SU-DHL-6 (cell line): ENCODE measurements at regions not wholly inside any gene's neighbourhood (a gene's known extent, or its start where the extent isn't known, plus 50 kb on each side); places are given as distances from the start of the nearest gene placed in this dataset.

Experiments used
- H2AFZ ChIP-seq: fragments of 200-600 bp; sonication (generic); 2 replicates; pipeline ENCODE4 v1.6.1; 2014; ENCODE audit warnings: low read depth, mild to moderate bottlenecking, moderate library complexity, mixed read lengths, antibody characterized with exemption, low read length; ENCODE audit not compliant: severe bottlenecking
- H3F3A ChIP-seq: fragments of 200-600 bp; shearing (Covaris generic); 2 replicates; pipeline ENCODE4 v1.6.0; 2016; ENCODE audit warnings: antibody characterized with exemption, mild to moderate bottlenecking; ENCODE audit not compliant: insufficient read depth
- H3K27ac ChIP-seq: fragments of 200-600 bp; sonication (generic); 2 replicates; pipeline ENCODE4 v1.5.1; 2016; ENCODE audit warnings: low read depth, mild to moderate bottlenecking, low read length, moderate library complexity, mixed read lengths
- H3K27me3 ChIP-seq: fragments of 200-600 bp; sonication (generic), shearing (Covaris generic); 2 replicates; pipeline ENCODE4 v1.6.0; 2014; ENCODE audit warnings: mild to moderate bottlenecking, low read length
- H3K36me3 ChIP-seq: fragments of 200-600 bp; sonication (generic); 2 replicates; pipeline ENCODE4 v1.6.1; 2014; ENCODE audit warnings: mild to moderate bottlenecking, low read length, mixed read lengths
- H3K4me2 ChIP-seq: fragments of 300-600, 200-600 bp; shearing (Covaris generic), sonication (generic); 2 replicates; pipeline ENCODE4 v1.6.0; 2014; ENCODE audit warnings: low read length, low read depth, mild to moderate bottlenecking; ENCODE audit not compliant: poor library complexity, severe bottlenecking
- H3K4me3 ChIP-seq: fragments of 200-600 bp; sonication (generic); 2 replicates; pipeline ENCODE4 v1.5.1; 2014; ENCODE audit warnings: antibody characterized with exemption, low read length, mild to moderate bottlenecking, mixed read lengths; ENCODE audit not compliant: insufficient read depth, poor library complexity, severe bottlenecking
- H3K79me2 ChIP-seq: fragments of 200-600 bp; sonication (generic); 2 replicates; pipeline ENCODE4 v1.6.1; 2014; ENCODE audit warnings: mild to moderate bottlenecking, low read length, moderate library complexity; ENCODE audit not compliant: insufficient read depth
- H3K9ac ChIP-seq: fragments of 200-600 bp; sonication (generic); 2 replicates; pipeline ENCODE4 v1.7.0; 2014; ENCODE audit warnings: mild to moderate bottlenecking, low read length
- H3K9me2 ChIP-seq: fragments of 200-600 bp; sonication (generic); replicated peaks from 2 replicates; pipeline ENCODE4 v1.6.1; 2014; ENCODE audit warnings: low read length; ENCODE audit not compliant: insufficient read depth
- H3K9me3 ChIP-seq: fragments of 200-600 bp; sonication (generic); 2 replicates; pipeline ENCODE4 v1.6.1; 2014; ENCODE audit warnings: low read length, mixed read lengths; ENCODE audit not compliant: insufficient read depth
- H4K20me1 ChIP-seq: fragments of 200-600 bp; sonication (generic); 2 replicates; pipeline ENCODE4 v1.6.1; 2014; ENCODE audit warnings: low read depth, mild to moderate bottlenecking, antibody characterized with exemption, low read length, moderate library complexity, mixed read lengths
- CTCF ChIP-seq: fragments of 200-600 bp; sonication (generic); IDR thresholded peaks from one replicate; pipeline ENCODE4 v1.5.1; 2017; ENCODE audit warnings: antibody characterized with exemption, mild to moderate bottlenecking, low read length, moderate library complexity; ENCODE audit not compliant: insufficient read depth, poor library complexity, severe bottlenecking
- EZH2phosphoT487 ChIP-seq: fragments of 200-600 bp; sonication (generic), shearing (Covaris generic); conservative IDR thresholded peaks from 2 replicates; pipeline ENCODE4 v1.6.1; 2018; ENCODE audit warnings: mild to moderate bottlenecking, antibody characterized with exemption, low read length, moderate library complexity, mixed read lengths

GRCh38 chr15:70407336-70407670, 309.6 kb upstream of the TLE3 start:
- TF ChIP-seq EZH2phosphoT487 (no peak), CTCF (no peak)
- no peak overlapping the region for H2AFZ ChIP-seq
- H3K9me3 ChIP-seq: no peaks in the 10 kb centered on the region
- H3K9ac ChIP-seq: no peak overlapping the region
- H3K36me3 ChIP-seq: no peaks in the 10 kb centered on the region
- no peaks in the 10 kb centered on the region for H3K27me3 ChIP-seq
- no peak overlapping the region for H3K27ac ChIP-seq
- H4K20me1 ChIP-seq: no peaks in the 10 kb centered on the region
- H3K4me3 ChIP-seq: no peak overlapping the region
- H3F3A ChIP-seq: no peaks in the 10 kb centered on the region
- no peaks in the 10 kb centered on the region for H3K79me2 ChIP-seq
- no peak overlapping the region for H3K4me2 ChIP-seq
- H3K9me2 ChIP-seq: no peaks in the 10 kb centered on the region

- H3K9me2 ChIP-seq: no peaks in the 10 kb centered on the region
- no peak overlapping the region for H2AFZ ChIP-seq
- no peak overlapping the region for H3K9ac ChIP-seq
- H3K9me3 ChIP-seq: no peaks in the 10 kb centered on the region
- no peaks in the 10 kb centered on the region for H3K36me3 ChIP-seq
- H3K27me3 ChIP-seq: no peaks in the 10 kb centered on the region
- no peak overlapping the region for H3K27ac ChIP-seq
- no peak overlapping the region for H3K4me2 ChIP-seq
- H4K20me1 ChIP-seq: no peaks in the 10 kb centered on the region
- no peak overlapping the region for H3K4me3 ChIP-seq
- H3K79me2 ChIP-seq: no peaks in the 10 kb centered on the region
- no peak for TF ChIP-seq CTCF
- no peak for TF ChIP-seq EZH2phosphoT487
- no peaks in the 10 kb centered on the region for H3F3A ChIP-seq
Observed at GRCh38 chr15:70406617-70407335, 309.1 kb upstream of the TLE3 start.

GRCh38 chr15:70401709-70402108, 304.0 kb upstream of the TLE3 start:
- Histone ChIP-seq H3K9ac (no peak overlapping the region), H2AFZ (no peak overlapping the region), H4K20me1 (no peaks in the 10 kb centered on the region), H3K27me3 (0 out of 2 replicates have a peak, but pooled peaks cover 2% of the 10 kb centered on the region), H3F3A (no peaks in the 10 kb centered on the region), H3K27ac (no peak overlapping the region), H3K79me2 (no peaks in the 10 kb centered on the region), H3K9me2 (no peaks in the 10 kb centered on the region), H3K4me3 (no peak overlapping the region), H3K36me3 (no peaks in the 10 kb centered on the region), H3K4me2 (no peak overlapping the region), H3K9me3 (no peaks in the 10 kb centered on the region)
- no peak for TF ChIP-seq CTCF
